NCI-H187 treated with DMSO at 0.1 percent for 48 hours (cell line): ENCODE measurements at regions not wholly inside any gene's neighbourhood (a gene's known extent, or its start where the extent isn't known, plus 50 kb on each side); places are given as distances from the start of the nearest gene placed in this dataset.

ENCODE experiments used
- DNase-seq: peaks from one replicate; lab custom pipeline; 2025; lab: John Stamatoyannopoulos, UW

DNA sequence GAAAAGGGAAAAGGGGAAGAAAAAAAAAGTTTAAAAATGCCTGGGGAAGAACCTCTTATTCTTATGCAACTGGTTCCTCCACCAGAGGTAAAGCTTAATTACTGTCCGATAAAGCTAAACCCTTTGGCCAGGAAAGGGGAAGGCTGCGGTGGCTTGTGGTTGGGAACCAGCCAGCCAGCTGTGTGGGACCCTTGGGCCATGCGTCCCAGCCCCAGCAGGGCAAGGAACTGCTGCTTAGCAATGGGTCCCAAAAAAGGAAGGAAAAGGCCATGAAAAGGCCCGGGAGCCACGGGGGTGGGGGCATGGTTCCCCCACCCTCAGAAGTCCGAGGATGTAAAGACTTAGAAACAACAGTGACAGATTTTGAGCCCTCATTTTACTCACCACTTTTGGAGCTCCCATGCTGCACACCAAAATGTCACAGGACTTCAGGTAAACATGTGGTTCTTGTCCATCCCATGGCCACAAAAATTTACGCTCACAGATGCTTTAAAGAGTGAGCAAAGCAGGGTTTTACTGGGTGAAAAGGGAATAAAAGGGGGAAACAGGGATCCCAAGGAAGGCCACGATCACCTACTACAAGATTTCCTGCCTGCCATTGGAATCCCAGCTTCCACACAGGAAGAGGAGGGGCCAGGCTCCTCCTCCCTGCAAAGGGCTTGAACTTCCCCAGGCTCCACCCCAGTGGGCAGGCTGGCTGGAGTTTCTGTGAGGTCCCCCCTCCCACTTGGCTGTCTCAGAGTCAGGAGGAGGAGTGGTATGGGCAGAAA is 1234.7 kb upstream of the GJE1 start:
- DNase-seq, result no peak

DNA sequence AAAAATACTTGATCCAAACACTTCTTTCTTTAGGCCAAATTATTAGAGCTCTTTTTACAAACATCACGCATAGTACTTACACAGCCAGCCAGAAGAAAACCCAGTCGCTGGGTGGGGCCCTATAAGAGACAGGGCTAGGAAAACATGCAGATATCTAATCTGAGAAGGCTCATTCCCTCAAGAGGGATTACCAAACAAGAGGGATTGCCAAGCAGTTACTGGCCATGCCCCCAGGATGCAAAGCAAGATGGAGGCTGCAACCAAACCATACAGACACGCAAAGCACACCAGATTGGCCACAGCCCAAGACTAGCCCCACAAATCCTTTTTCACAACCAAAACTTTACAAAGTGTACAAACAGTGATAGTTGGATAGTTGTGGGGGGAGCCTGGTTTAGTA is 1235.4 kb upstream of the GJE1 start:
- DNase-seq, result no peak

DNA sequence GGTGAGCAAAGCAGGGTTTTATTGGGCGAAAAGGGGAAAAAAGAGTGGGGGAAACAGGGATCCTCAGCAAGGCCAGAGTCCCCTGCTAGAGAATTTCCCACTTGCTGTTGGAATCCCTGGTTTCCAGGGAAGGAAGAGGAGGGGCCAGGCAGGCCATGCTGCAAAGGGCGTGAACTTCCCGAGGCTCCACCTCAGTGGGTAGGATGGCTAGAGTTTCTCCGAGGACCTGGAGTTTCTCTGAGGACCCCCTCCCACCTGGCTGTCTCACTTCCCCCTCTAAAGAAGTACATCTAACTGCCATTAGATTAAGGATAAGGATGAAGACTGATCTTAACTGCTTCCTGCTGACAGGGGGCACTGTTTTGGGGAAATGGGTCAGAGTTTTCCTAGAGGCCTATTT is 1239.3 kb upstream of the GJE1 start:
- no peak for DNase-seq

DNA sequence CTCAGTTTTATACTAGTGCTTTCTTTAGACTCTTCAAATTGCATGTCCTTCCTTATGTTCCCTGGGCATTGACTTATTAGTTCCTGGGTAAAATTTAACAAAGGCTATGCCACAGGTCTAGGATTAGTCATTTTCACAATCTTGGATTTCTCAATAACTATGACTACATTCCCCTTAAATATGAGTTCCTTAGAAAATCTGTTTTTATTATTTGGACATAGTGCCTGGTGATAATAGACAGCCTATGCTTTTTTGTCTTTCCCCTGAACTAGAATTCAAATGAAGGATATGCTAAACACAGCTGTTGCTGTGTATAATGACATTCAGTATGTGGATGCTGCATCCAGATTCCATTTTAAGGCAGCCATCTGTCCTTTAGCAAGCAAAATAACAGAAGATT is 1252.8 kb upstream of the GJE1 start:
- DNase-seq, result no peak

DNA sequence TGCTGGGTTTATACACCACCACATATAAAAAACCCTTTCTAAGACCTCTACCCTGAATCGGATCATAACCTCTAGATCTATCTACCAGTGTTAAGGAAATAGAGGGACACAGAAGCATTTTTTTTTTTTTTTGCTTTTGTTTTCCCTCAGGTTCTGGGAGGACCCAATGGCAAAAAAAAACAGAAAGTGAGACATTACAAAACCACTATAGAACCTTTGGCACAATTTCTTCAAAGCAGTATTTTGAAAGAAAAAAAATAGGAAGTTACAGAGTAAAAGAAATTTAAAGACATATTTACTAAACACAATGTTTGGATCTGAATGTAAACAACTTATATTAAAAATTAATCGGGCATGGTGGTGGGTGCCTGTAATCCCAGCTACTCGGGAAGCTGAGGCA is 1258.7 kb upstream of the GJE1 start:
- DNase-seq, result no peak

DNA sequence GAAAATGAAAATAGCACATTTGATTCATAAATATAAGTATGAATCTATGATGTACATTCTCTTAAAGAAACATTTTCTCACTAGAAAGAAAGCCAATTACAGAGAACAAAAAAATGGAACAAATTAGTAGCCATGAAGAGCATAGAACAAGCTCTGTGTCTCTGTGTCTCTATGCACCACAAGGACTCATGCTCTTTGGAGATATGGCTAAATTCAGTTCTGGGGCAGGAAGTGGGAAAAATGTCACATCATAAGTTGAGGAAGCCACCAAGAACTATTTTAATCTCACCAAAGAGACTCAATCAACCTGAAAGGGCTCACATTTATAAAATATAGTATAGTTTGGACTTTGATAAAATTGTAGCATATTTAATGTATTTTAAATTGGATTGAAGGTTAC is 1259.8 kb upstream of the GJE1 start:
- no peak for DNase-seq

DNA sequence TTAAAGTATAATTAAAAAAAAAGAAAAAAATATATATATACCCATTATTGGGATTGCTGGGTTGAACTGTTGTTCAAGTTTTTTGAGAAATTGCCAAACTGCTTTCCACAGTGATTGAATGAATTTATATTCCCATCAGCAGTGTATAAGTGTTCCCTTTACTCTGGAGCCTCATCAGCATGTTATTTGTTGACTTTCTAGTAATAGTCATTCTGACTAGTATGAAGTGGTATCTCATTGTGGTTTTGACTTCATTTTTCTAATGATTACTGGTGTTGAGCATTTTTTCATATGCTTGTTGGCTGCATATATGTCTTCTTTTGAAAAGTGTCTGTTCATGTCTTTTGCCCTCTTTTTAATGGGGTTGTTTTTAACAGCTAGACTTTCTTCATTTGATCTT is 1260.8 kb upstream of the GJE1 start:
- DNase-seq, result no peak

DNA sequence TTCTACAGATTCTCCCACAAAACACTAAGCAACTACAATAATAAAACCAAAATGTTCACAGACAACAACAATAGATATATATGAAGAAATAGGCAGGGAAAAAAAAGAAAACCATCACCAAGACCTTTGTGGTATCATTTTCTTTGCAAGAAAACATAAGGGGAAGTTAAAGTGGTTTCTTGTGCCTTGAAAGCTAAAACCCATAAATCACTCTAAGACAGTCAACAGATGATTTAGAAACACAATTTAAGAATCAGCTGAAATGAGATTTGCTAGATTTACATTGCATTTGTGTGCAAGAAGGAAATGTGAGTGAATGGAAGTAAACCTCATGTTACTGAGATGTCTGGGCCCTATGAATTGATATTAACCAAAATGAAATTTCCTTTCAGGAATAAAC is 1265.4 kb upstream of the GJE1 start:
- DNase-seq, result no peak

DNA sequence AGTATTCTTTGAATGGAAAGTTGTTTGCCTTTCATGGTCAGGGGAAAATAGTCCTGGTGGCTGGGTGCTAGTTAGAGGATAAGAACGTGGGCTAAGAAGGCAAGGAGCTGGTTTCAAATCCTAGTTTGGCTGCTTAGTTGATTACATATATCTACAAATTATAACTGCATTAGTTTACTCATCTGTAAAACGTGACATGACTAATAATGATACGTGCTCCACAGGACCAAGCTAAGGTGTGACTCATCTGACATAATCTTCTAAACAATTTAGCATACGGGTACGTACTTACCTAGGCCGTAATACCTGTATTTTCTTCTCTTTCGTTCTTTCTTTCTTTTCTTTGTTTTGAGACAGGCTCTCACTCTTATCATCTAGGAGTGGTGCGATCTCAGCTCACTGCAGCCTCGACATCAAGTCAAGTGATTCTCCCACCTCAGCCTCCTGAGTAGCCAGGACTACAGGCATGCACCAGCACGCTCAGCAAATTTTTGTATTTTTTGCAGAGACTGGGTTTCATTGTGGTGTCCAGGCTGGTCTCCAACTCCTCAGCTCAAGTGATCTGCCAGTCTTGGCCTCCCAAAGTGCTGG is 1274.2 kb upstream of the GJE1 start:
- no peak for DNase-seq

DNA sequence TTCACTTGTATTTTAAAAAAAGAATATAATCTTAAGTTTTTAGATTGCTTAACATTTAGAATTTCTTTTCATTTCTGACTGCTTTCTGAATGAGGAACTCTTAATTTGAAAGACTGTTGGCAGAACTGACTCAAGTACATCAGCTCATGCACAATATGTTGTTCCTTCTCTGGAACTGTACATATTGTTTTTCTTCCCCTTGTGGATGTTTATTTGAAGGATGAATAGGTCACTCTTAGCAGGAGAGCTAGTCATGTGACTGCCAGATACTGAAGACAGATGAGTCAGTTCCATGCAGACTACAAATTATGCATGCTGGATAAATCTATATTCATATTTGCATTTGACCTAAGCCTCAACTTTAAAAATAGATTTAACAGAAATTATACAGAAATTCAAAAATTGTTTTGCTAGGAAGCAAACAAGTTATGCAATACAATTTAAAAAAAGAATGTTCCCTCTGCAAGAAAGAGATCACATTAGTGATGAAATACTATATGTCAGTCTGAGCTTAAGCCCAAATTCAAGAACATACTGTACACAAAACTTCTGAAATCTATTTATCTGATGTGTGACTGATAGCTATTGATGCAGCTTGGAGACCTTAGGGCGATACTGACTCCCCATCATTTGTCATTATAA is 1274.9 kb upstream of the GJE1 start:
- DNase-seq, result no peak

DNA sequence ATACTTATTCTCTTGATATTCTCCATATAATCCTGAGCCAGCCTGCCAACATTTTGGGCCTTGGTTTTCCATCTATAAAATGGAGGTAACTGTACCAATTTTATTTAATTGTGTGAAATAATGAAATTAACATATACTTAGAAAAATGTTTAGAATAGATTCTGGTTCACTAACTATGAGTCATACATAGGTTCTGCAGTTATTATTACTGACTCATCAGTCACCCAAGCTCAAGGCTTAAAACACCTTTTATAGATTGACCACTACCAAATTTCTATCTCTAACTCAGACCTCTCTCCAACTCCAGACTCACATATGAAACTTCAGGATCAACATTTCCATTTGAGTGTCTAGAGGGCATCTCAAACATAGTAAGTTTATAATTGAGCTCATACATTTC is 1277.2 kb upstream of the GJE1 start:
- no peak for DNase-seq

DNA sequence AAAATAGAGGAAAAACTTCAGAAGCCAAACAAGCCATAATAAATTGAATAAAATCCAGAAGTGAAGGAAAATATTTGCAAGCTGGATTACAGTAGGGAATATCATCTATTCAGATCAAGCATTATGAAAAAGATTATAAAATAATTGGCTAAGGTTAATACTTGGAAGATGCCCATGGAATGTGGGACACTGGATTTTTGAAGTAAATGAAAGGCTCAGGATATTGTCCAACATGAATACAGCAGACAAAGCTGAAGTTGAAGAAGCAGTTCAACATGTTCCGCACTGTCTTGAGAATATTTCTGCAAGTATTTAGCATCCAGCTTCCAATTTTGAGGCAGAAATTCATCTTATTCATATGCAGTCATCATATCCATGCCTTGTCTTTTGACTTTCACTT is 1278.4 kb upstream of the GJE1 start:
- DNase-seq, result no peak

DNA sequence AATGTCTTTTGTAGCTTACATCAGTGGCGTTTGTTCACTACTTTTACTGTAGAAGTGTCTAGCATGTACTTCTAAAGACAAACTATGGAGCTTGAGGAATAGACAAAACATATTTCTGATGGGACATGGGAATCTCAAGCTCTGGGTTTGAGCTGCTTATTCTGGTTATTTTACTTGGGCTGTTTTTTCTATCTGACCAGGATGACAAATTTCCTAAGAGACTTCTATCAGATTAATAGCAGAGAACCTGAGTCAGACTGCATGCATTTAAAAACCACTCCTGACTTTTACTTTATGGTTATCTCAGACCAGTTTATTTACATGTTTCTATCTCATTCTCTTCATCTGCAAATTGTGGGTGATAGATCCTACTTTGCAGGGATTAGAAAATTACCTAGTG is 1282.3 kb upstream of the GJE1 start:
- no peak for DNase-seq

DNA sequence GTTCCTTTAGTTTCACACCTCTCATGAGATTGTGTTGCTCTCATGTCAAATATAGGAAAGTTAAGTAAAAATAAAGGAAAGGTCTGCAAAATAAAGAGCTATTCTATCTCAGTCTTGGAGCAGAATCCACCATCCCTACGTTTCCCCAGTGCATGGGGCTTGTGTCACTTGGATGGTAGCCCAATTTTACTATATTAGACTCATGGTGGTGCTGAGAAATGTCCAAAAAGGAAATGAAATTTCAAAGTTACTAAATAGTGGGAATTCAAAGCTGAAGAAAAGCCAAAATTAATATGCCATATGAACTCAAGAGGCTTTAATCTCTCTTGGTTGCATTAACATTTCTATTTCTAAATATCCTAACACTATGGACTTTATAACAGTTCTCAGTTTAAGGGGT is 1283.3 kb upstream of the GJE1 start:
- no peak for DNase-seq

DNA sequence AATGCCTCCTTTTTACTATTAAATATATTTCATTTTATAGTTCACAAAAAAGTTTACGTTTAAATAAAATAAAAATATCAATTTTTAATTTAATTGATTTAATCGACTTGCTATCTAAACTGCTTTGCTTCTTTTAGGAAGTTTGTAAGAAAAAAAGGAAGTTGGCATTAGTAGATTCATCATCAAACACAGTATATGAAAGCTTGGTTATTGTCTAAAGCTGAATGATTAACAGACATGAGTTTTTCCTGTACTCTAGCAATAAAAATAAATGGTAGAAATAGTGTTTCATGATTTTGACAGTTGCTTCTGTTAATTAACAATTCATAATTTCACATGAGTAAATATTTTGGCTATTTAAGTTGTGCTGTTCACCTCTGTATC is 1285.5 kb upstream of the GJE1 start:
- DNase-seq, result no peak

DNA sequence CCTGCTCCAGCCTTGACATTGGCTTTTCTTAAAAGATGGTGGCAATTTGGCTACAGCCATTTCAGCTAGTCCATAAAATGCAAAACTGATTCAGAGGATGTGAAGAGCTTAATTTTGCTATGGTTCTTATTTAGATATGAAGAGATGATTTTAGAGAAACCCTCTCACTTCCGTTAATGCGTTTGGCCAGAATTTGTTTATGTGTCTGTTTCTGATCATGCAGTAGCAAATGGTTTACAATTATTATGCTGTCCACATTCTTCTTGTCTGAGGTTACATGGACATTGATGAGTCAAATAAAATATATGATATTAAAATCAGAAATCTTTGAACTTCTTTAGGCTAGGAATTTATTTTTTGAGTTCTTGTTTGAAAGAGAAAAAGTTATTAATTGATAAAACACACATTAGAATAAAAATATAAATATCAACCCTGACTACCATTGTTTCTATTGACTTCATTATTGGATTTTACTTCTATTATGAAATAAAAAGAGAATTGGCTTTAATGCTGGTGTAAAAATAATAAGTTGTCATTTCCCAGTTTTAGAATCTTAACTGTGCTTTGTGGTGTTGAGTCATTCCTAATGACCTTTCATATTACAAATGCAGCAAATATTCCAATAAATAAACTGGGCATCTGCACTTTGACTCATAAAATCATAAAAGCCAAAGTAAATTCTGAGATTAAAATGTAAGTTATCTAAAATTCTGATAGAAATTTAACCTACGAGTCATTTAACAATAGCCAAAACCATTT is 1286.0 kb upstream of the GJE1 start:
- DNase-seq, result no peak

DNA sequence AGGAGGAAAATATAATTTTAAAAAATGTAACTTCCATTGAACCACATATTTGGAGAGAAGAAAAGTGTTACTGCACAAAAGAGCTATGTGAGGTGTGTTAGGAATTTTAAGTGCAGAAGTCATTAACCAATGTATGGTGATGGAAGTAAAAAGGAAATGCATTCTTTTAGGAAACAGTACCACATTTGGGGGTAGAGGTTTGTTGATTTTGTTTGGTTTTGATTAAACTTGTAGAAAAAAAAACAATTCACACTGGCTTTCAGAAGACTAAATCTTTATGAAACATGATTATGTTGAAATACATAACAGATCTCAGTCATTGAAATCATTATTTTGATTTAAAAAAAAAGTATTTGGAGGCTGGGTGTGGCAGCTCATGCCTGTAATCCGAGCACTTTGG is 1287.0 kb upstream of the GJE1 start:
- DNase-seq, result no peak

DNA sequence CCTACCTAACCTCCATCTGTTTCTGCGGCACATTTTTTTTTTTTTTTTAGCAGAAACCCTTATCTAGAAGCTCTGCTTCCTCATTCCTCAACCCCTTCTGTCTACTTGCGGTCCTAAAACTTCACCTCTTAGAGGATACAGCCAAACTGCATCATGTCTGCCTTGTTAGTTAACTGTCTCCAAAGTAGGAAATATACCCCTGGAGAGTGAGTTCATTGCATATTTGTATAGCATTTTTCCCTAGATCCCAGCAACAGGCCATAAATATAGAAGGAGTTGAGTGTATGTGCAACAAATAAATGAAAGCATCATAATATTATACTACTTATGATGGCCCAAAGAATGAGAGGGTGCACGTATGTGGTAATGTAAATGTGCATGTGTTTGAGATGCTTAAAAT is 1288.6 kb upstream of the GJE1 start:
- no peak for DNase-seq

DNA sequence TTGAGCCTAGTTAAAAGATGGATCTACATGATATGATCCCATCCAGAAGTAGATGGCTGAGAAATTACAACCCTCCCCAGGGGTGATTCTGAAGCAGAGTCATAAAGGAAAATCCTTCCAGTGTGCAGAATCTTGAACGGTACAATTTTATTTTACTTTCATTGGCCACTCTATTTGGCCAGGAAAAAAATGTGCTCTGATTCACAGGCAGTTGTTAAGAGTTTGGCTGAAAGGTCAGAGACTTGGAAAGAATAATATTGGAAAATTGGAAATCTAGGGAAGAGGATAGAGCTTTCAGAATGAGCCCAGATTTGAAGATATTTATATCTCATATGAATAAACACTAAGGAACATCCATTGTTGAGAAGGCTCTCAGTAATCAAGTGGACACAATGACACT is 1299.3 kb upstream of the GJE1 start:
- DNase-seq, result no peak

DNA sequence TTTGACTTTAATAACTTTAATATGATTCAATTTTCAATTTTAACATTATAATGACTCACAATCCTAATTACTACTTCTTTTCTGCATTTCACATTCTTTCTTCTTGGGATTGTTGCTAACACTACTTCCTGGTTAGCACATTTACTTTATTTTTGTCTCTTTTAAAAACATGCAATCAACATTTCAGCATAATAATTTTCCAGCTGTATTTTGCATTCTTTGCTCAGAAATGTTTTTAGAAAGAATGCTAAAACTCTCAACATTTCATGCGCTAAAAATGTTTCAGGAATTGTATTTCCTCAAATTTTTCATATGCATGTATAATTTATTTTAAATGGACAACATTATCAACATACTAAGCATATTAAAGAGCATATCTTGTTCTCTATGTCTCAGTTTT is 1302.1 kb upstream of the GJE1 start:
- no peak for DNase-seq

DNA sequence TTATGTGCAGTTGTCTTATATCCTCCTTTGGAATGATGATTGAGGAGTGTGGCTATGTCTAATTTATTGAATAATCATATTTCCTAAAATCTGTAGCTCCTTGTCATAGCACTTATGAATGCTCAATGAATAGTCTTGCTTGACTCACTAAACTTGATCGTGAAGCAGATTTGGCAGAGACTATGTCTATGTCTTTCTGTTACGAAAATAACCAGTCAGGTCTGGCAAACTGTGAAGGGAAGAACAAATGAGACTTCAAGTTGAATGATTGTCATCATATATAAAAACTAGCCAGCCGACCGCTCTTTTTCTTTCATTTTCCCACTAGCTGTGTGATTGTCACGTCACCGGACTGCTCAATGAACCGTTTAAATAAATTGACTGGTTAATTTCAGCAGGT is 1303.9 kb upstream of the GJE1 start:
- DNase-seq, result no peak

DNA sequence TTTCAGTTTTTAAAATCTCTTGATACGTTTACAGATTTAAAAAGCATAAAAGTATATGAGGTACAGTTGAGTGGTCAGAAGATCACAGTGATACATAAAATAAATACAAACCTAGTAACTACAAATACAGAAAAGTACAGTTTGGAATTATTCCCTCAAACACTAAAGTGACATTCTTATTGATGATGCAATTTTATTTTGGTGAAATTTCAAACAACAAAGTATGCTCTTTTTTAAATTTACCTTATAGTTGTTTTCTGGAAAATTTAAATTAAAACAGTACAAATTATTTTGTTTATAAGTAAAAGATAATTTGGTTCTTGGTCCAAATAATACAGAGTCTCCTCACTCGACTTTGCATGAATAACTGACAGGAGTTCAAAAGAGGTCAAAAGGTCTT is 1305.1 kb upstream of the GJE1 start:
- no peak for DNase-seq

DNA sequence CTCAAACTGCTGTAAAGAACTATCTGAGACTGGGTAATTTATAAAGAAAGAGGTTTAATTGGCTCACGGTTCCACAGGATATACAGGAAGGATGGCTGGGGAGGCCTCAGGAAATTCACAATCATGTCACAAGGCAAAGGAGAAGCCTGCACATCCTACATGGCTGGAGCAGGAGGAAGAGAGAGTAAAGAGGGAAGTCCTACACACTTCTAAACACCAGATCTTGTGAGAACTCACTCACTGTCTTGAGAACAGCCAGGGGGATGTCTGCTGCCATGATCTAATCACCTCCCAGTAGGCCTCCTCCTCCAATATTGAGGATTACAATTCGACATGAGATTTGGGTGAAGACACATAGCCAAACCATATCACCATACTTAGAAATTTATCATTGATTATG is 1307.0 kb upstream of the GJE1 start:
- DNase-seq, result no peak
